EH (cell line): ENCODE measurements at regions not wholly inside any gene's neighbourhood (a gene's known extent, or its start where the extent isn't known, plus 50 kb on each side); places are given as distances from the start of the nearest gene placed in this dataset.
A peak's percentile ranks its signal among the peaks of the same experiment; 100 is the strongest.
"Not testable (repeated sequence)": the region's sequence is repeated elsewhere in the genome, so short reads cannot be mapped to it uniquely, and the experiment has no call there.

ENCODE experiments used
- DNase-seq: peaks from one replicate; pipeline ENCODE4 v3.0.0-alpha.2; 2015; ENCODE audit warnings: low read depth

DNA sequence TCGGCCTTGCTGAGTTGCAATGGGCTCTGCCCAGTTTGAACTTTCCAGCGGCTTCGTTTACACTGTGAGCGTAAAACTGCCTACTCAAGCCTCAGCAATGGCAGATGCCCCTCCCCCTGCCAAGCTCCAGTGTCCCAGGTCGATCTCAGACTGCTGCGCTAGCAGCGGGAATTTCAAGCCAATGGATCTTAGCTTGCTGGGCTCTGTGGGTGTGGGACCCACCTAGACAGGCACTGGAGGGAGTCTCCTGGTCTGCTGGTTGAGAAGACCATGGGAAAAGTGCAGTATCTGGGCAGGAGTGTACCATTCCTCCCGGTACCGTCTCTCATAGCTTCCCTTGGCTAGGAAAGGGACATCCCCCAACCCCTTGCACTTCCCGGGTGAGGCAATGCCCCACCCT lies 88.2 kb downstream of the KLHL28 start:
- DNase-seq = no peak

DNA sequence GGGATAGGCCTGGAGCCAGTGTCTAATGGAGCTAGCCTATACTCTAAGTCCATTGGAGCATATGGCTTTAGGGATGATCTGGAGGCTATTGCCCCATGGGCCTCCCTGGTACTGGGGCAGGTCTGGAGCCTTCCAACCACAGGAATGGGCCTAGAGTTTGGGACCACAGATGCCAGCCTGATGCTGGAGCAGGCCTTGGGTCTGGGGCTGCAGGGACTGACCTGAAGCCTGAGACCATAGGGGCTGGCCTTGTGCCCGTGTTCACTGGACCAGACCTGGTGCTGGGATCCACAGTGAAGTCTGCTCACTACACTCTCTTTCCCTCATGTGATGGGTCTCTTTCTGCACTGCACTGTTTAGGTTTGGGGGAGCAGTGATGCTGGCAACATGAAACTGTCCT lies 95.0 kb downstream of the KLHL28 start:
- DNase-seq = no peak

DNA sequence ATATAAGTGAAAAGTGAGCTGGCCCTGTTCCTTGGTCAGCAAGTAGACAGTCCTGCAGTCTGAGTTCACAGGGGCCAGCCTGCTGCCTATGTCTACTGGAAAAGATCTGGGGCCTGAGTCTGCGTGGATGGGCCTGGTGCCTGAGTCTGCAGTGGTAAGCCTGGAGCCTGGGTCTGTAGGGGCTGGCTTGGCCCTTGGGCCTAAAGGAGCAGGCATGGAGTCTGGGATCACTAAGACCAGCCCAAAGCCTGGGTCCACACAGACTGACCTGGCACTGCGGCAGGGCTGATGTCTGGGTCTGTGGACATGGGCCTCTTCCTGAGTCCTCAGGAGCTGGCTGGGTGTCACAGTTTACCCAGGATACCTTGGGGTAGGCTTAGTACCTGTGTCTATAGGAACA lies 95.4 kb downstream of the KLHL28 start:
- no peak for DNase-seq

DNA sequence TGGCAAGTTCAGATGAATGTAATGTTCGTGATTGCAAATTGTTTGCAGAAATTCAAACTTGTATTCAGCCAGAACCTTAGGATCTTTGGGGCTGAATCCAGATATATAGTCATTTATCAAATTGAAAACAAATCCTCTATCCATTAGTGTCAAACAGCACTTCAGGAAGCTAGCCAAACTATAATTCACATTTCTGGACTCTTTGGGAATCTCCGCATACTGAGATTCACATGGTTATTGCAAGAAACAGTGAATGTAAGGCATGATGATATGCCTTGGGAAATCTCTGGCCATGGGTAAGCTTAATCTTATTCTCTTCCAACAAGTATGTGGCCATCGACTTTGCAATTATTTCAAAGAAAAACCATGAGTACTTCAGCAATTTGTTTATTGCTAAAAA lies 98.5 kb downstream of the KLHL28 start:
- DNase-seq = no peak

DNA sequence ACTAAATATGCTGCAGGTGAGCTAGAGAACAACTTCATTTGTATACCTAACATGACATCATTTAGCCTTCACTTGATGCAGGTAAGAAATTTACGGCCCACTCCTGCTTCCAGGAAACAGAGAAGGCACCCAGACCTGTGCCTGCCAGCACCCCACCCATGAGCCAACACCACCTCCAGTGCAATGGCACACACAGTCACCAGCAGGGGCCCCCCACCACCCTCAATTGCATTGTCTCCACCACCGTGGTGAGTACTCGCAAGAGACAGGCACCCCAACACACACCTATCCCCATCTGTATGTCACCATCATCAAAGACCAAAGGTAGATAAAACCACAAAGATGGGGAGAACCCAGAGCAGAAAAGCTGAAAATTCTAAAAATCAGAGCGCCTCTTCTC lies 107.6 kb downstream of the KLHL28 start:
- DNase-seq = no peak

DNA sequence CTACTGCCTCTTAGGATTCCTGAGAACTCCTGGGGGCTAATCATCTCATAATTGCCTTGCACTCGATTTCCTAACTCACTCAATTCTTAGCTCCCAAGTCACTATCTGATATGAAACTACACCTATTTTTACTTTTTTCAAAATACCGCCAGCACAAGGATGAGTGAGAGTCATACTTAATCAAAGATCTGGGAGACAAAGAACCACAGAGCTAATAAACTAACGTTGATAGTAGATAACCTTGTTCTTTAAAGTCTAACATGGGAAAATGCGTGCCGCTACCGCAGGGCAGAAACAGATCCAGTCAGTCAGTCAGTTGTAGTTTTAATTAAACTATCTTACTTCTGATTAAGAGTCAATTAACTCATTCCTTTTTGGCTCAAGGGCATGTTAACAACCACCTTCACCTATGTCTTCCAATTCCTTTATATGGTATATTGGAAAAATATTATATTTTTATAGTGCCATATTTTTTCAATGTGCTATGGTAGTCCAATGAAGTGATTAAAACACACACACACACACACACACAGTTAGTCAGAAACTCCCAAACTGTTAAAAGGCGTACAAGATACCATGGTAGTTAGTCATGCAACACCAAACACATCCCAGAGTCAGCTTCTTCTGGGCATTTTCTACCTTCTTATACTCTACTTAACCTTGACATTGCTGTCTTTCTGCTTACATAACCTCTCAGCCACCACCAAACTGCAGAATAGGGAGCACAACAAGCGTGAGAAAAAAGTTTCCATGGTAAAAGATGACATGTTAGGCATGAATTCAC lies 114.0 kb downstream of the KLHL28 start:
- peak; percentile 17 for DNase-seq

DNA sequence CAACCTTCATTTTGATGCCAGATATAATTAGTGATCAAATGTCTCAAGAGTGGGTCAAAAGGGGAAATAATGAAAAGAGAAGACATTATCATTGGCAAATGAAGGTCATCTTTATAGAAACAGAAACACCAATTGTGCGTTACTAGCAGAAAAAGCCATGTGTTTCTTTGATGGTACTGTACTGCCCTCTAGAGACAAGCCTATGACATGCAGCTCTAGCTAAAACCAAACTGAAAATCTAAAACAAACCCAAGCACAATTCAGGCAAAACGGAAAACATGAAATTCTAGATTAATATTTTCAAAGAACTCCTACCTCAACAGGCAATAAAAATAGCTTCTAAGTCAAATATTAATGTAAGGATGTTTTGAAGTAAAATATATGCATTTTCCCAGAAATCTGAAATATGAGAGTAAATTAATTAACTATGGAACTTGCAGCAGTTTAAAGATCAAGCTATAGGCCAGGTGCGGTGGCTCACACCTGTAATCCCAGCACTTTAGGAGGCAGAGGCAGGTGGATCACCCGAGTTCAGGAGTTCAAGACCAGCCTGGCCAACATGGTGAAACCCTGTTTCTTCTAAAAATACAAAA lies 115.4 kb downstream of the KLHL28 start:
- DNase-seq = peak; percentile 47

DNA sequence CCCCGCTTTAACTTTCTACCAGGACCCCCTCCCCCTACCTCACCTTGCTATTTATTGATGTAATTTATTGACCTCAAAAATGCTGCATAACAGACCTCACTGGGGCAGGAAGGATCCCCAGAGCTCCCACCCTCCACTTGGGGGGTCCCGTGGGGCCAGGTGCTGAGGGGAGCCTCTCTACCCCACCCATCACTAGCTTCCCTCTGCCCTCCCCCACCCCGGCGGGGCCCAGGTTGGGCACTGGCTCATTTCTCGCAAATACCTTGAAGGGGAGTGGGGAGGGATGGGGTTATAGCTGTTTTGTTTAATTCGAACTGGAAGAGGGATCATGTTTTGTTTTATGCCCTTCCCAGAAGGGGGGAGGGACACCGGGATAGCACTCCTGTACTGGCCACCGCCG lies 125.8 kb downstream of the KLHL28 start:
- not testable (repeated sequence) for DNase-seq

DNA sequence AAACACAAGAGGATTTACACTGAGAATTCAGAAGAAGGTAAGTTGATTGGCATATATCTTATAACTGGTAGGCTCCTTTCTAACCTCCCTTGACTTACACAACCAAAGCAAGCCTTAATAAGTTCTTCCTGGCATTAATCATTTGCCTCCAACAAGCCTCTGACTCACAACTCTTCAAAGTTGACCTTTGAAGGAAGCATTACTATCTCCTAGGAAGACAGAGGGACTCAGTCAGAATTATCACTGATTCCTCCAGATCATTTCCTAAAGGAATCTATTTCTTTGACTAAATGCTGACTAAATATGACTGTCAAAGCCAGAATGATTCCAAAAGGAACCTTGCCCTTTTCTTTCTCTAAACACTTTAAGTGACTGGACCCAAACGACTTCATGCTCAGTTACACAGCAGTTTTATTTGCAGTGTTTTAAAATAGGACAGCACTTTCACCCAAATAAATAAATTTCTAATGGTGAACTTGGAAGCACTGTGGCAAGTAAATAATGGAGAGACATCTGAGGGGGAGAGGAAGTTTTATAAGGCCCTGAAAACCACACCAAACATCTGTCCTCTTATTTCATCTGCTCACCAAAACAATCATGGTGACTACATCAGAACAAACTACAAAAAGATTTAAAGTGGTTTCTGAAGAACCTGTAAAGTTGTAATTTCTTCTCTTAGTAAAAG lies 128.2 kb downstream of the KLHL28 start:
- DNase-seq = peak; percentile 8

DNA sequence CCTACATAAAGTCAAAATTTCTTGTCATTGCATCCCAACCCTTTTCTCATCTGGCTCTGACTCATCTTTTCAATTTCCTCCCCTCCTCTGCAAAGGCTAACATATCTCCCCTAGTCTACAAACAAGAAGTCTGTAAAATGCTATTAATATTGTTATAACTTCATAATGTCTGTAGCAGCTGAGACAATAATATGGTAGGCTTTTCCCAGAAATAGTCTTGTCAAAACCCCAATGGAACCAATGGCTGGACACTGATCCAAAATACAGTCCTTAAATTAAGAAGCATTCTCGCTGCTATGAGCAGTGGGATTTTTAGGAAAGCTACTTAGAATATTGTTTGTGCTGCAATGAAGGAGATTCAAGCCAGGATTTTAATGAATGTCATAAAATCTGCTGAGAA lies 131.4 kb downstream of the KLHL28 start:
- no peak for DNase-seq

DNA sequence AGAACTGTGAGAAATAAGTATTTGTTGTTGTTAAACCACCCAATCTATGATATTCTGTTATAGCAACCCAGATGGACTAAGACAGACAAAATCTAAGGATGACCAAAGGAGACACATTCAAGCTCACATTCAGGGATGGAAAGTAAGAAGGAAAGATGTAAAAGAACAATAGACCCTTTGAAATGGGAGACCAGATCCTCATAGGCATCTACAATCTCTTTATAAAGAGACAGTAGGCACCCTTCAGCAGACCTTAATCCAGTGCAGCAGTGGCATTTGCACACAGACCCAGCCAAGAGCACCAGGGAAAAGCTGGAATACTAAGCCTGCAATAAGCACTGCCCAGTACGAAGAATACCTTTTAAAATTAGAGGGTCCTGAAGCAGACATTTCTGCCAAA lies 132.7 kb downstream of the KLHL28 start:
- no peak for DNase-seq

DNA sequence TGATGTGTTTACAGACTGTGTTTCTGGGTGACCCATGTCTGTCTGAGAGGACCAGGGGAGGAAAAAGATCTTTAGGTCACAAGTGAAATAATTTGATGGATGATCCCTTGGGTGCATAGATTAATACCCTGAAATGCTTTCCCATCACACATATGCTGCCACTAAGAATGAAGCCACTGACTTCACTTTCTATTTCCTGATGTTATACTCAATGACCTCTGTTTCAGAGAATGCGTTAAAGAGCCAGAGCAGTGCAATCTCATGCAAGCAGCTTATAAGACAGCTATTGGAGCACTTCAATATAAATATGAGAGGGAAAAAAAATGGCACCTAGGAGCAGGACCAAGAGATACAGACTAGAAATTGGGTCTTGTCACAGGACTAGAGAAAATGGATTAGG lies 133.7 kb downstream of the KLHL28 start:
- DNase-seq = no peak

DNA sequence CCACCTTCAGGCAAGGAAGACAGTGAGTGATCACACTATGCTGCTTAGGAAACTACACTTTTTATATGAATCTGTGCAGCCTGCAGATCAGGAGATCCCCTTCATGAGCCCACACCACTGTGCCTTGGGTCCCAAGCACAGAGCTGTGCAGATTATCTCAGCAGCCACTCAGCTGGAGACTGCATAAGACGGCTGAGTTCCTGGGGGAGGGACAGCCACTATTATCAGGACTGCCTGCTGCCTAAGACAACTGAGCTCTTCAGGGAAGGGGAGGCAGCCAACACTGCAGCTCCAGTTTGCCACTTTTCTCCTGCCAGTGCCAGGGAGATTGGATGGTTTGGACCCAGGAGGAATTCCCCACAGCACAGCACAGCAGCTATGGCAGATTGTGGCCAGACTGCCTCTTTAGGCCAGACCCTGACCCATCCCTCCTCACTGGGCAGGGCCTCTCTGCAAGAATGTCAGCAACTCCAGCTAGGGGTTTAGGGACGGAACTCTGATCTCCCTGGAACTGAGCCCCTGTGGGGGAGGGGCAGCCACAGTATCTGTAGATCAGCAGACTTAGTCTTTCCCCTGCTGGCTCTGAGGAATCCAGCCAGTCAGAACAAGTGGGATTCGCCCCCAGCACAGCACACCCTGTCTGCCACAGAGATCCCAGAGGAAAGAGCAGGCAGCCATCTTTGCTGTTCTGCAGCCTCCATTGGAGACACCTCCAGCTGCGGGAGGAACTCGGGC lies 141.3 kb downstream of the KLHL28 start:
- DNase-seq = no peak

DNA sequence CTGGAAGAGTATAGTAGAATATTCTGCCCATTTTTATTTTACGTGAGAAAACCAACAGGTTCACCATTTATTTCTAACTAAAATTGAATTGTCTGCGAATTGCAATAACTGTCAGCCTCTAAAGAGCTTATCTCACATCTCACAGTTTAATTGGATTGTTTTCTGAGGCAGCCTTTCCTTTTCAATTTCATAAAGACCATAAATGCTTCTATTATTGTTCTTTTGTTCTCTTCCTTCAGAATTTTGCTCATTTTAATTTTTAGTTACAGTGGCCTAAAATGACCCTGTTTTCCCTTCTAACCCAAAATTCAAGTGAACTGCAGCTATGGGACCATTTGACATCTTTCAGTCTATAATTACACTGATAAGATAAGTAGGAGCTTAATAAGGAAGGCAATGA lies 147.6 kb downstream of the KLHL28 start:
- DNase-seq = no peak

DNA sequence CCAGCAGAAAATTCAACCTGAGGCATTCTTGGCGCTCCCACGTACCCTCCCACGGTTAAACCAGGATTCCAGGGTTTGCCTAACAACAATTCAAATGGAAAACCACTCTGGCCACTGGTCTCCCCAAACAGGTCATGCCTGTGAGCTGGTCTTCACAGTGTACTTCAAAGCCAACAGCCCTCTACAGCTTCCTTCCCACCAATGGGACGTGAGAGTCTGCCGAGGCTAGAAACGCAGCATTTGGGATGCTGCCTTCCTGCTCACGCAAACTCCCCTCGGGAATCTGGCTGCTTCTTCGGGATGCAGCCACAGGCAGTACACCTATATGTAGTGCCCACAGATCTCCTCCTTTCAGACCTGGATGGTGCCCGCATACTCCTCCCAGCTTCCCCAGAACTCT lies 149.1 kb downstream of the KLHL28 start:
- no peak for DNase-seq

DNA sequence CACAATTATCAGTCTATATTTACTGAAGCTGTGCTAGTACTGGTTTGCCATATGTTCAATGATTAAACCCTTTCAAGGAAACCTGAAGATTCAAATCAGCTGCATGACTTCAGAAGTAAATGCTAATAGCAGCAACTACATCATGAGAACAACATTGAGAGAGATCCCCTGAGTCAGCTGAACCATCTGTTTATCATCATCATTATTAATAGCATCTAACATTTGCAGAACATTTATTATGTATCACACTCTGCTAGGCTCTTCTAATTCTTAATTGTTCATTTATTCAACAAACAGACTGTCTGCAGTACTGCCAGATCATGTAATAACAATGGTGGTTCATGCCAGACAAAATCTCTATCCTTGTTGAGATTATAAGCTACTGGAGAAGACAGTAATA lies 157.4 kb downstream of the KLHL28 start:
- no peak for DNase-seq

DNA sequence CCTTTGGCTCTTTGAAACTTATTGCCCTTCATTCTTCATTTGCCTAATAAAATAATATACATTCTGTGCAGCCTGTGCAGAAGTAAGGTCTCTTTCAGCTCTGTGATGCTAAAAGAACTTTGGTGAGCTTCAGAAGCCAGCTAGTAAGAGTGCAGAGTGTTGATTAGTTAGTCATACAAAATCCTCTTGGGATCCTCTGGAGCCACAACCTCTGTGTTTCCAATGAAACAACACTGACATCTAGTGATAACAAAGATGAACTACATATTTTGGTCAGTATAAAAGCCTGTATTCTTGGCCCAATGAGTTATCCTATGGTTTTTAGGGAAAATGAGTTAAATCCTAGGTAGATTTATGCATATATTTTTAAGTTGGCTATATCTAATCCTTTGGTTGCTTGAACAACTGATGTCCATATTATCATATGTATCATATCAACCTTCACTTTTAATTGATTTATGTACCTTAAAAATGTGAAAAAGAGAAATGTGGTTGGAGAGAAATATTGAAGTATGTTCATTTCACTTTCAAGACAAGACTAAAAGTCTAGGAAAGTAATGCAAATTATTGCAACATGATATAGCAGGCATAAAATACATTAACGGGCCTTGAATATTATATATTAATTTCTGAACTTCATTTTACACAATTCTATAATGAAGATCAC lies 158.4 kb downstream of the KLHL28 start:
- DNase-seq = peak; percentile 62

DNA sequence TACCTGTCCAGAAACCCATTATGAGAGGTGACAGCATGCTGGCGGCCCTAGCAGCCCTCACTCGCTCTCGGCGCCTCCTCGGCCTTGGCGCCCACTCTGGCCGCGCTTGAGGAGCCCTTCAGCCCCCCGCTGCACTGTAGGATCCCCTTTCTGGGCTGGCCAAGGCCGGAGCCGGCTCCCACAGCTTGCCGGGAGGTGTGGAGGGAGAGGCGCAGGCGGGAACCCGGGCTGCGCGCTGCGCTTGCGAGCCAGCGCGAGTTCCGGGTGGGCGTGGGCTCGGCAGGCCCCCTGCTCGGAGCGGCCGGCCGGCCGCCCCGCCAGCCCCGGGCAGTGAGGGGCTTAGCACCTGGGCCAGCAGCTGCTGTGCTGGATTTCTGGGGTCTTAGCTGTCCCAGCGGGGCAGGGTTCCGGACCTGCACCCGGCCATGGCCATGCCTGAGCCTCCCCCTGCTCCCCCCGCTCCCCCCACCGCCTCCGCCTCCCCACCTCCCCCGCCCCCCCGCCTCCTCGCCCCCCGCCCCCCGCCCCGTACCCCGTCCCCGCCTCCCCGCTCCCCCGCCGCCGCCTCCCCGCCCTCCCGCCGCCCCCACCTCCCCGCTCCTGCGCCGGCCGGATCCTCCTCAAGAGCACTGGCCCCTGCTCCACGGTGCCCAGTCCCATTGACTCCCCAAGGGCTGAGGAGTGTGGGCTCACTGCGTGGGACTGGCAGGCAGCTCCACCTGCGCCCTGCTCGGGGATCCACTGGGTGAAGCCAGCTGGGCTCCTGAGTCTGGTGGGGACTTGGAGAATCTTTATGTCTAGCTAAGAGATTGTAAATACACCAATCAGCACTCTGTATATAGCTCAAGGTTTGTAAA lies 163.1 kb downstream of the KLHL28 start:
- DNase-seq = no peak

DNA sequence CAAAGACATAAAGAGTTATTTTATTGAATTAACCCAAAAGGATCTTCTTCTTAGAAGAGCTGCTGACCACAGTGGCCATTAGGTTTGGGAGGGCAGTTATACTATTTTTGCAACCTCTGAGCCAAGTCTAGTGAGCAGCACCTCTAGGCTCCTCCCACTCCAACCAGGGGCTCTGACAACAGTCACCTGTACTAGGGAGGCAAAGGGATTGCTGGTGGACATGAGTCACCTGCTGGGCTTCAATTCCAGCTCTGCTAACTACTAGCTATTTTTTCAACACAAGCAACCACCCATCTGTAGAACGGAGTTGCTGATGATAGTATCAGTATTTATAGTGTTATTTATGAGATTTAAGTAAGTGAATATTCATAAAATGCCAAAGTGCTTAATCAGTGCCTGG lies 166.0 kb downstream of the KLHL28 start:
- DNase-seq = no peak

DNA sequence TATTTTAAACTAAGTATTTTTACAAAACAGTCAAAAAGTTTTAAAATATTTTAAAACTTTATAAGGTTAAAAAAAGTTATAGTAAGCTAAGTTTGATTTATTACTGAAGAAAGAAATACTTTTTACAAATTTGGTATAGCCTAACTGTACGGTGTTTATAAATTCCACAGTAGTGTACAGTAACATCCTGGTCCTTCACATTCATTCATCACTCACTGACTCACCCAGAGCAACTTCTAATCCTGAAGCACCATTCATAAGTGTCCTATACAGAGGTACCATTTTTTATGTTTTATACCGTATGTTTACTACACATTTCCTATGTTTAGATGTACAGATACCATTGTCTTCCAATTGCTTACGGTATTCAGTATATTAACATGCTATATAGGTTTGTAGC lies 170.0 kb downstream of the KLHL28 start:
- DNase-seq = no peak

DNA sequence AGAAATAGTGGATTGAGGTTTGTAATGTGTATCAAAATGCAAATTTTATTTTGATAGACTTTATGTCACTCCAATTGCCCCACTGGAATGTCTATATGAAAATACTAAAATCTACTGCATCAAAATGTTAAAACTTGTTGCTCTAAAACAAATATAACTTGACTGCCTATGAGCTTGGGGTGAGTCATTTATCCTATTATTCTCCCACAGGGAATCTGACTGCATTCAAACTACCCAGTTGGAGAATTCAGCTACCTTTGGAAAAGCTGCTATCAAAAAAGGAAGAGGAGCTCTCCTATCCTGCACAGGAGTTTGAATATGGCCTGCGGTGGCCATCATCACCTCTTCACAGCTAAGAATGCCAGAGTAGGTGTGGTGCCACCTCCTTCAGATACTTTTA lies 173.1 kb downstream of the KLHL28 start:
- DNase-seq = no peak
